CD4-positive, alpha-beta T cell treated with Interleukin-1 beta for 1 hour (primary cell): ENCODE measurements at regions not wholly inside any gene's neighbourhood (a gene's known extent, or its start where the extent isn't known, plus 50 kb on each side); places are given as distances from the start of the nearest gene placed in this dataset.

Experiments
- DNase-seq, 2 donors: peaks; one replicate each; pipeline ENCODE4 v3.0.0-alpha.2; 2020 to 2022

- no peak for DNase-seq
Observed at GRCh38 chr22:26975865-26976264, 318.5 kb downstream of the MIAT start.

- DNase-seq = no peak
Observed at GRCh38 chr22:26977741-26978376, 320.5 kb downstream of the MIAT start.

- DNase-seq = no peak
Observed at GRCh38 chr22:26979294-26979693, 321.9 kb downstream of the MIAT start.

- DNase-seq = no peak
Observed at GRCh38 chr22:26981111-26981510, 323.7 kb downstream of the MIAT start.

GRCh38 chr22:26981541-26981940 lies 324.2 kb downstream of the MIAT start:
- DNase-seq = no peak

GRCh38 chr22:26983311-26983710 lies 325.9 kb downstream of the MIAT start:
- no peak for DNase-seq

- no peak for DNase-seq
Observed at GRCh38 chr22:26985206-26985605, 327.8 kb downstream of the MIAT start.

- DNase-seq = no peak
Observed at GRCh38 chr22:26985931-26986782, 328.8 kb downstream of the MIAT start.

- no peak for DNase-seq
Observed at GRCh38 chr22:26986884-26987283, 329.5 kb downstream of the MIAT start.

- DNase-seq = no peak
Observed at GRCh38 chr22:26990503-26991189, 333.3 kb downstream of the MIAT start.

- DNase-seq = no peak
Observed at GRCh38 chr22:26992556-26992955, 335.2 kb downstream of the MIAT start.

GRCh38 chr22:26993886-26994285 lies 336.5 kb downstream of the MIAT start:
- no peak for DNase-seq

- DNase-seq = no peak
Observed at GRCh38 chr22:26994801-26995200, 337.4 kb downstream of the MIAT start.

- no peak for DNase-seq
Observed at GRCh38 chr22:26995235-26995634, 337.8 kb downstream of the MIAT start.

- no peak for DNase-seq
Observed at GRCh38 chr22:26996154-26996553, 338.8 kb downstream of the MIAT start.

- DNase-seq = no peak
Observed at GRCh38 chr22:26998129-26998528, 340.7 kb downstream of the MIAT start.

- DNase-seq = no peak
Observed at GRCh38 chr22:26998716-26999115, 341.3 kb downstream of the MIAT start.

- DNase-seq = no peak
Observed at GRCh38 chr22:27003297-27003696, 345.9 kb downstream of the MIAT start.

- DNase-seq = no peak
Observed at GRCh38 chr22:27004434-27004833, 347.0 kb downstream of the MIAT start.

GRCh38 chr22:27008454-27008853 lies 351.1 kb downstream of the MIAT start:
- DNase-seq = no peak

GRCh38 chr22:27011133-27011532 lies 353.7 kb downstream of the MIAT start:
- DNase-seq = no peak

- DNase-seq = no peak
Observed at GRCh38 chr22:27011717-27012116, 354.3 kb downstream of the MIAT start.

- no peak for DNase-seq
Observed at GRCh38 chr22:27019827-27020226, 362.4 kb downstream of the MIAT start.
